Endothelial cell of umbilical vein (primary cell): ENCODE measurements at regions not wholly inside any gene's neighbourhood (a gene's known extent, or its start where the extent isn't known, plus 50 kb on each side); places are given as distances from the start of the nearest gene placed in this dataset.

Experiments used
- BruUV-seq: library from RNA; stranded (reverse); fragments of 400-500 nt; replicated peaks from 2 replicates; lab custom pipeline; 2021; lab: Mats Ljungman, UMichigan
- CTCF ChIA-PET: fragments of 300-600, 350-600 bp; sonication (Branson Sonifier 250); formaldehyde crosslinking; loops from one replicate; lab custom pipeline; 2021; ENCODE audit warnings: antibody characterized with exemption, inconsistent platforms; lab: Charles Lee
- POLR2A ChIA-PET: fragments of 300-600, 350-600 bp; sonication (Branson Sonifier 250); formaldehyde crosslinking; loops from one replicate; lab custom pipeline; 2021; ENCODE audit warnings: antibody characterized with exemption, inconsistent platforms; lab: Charles Lee
- DNase-seq: peaks from one replicate; pipeline ENCODE4 v3.0.0-alpha.2; 2011; ENCODE audit warnings: low read depth, low spot score
- FAIRE-seq: peaks from 2 replicates; lab custom pipeline; 2011; peaks lifted over from hg19 to GRCh38; lab: Jason Lieb, UNC
- H2AFZ ChIP-seq: 2 replicates; pipeline ENCODE4 v1.6.0; 2012; ENCODE audit warnings: low read depth, low read length, control low read depth, inconsistent platforms
- H3K27ac ChIP-seq: 2 replicates; pipeline ENCODE4 v1.5.1; 2011; ENCODE audit warnings: low read depth, mild to moderate bottlenecking, control low read depth, low read length, moderate library complexity; ENCODE audit not compliant: insufficient read depth
- H3K27me3 ChIP-seq, 2 experiments: 2 replicates each; pipeline versions ENCODE4 v1.6.0 to v1.6.1; 2011; ENCODE audit warnings: low read length in 2 of 2, mixed read lengths in 1 of 2; ENCODE audit not compliant: control insufficient read depth in 2 of 2, insufficient read depth in 2 of 2
- H3K36me3 ChIP-seq, 2 experiments: 2 replicates in 1 of 2; 3 replicates in 1 of 2; pipeline ENCODE4 v1.5.1; 2011; ENCODE audit warnings: low read length in 2 of 2, mild to moderate bottlenecking in 1 of 2, moderate library complexity in 1 of 2; ENCODE audit not compliant: control insufficient read depth in 2 of 2, insufficient read depth in 2 of 2; ENCODE audit errors: extremely low read depth in 1 of 2
- H3K4me1 ChIP-seq: 3 replicates; pipeline ENCODE4 v1.5.1; 2011; ENCODE audit warnings: mild to moderate bottlenecking, low read length; ENCODE audit not compliant: control insufficient read depth, insufficient read depth; ENCODE audit errors: extremely low read depth
- H3K4me2 ChIP-seq: 2 replicates; pipeline ENCODE4 v1.6.1; 2011; ENCODE audit warnings: low read length, control low read depth, mixed read lengths; ENCODE audit not compliant: insufficient read depth
- H3K4me3 ChIP-seq, 3 experiments: fragments of 200-600 bp in 1 of 3; sonication (generic), shearing (Covaris generic) in 1 of 3; replicated peaks in 1 of 3; 2 replicates each; pipeline ENCODE4 v1.5.1; 2011 to 2016; ENCODE audit warnings: control low read depth in 3 of 3, low read length in 3 of 3, mild to moderate bottlenecking in 2 of 3, inconsistent platforms in 1 of 3, low read depth in 1 of 3, moderate library complexity in 1 of 3; ENCODE audit not compliant: insufficient read depth in 1 of 3
- H3K79me2 ChIP-seq: 2 replicates; pipeline ENCODE4 v1.6.0; 2012; ENCODE audit warnings: low read length, inconsistent platforms; ENCODE audit not compliant: control insufficient read depth, insufficient read depth
- H3K9ac ChIP-seq: replicated peaks from 2 replicates; pipeline ENCODE3; 2011; ENCODE audit warnings: low read length, control low read depth; ENCODE audit not compliant: insufficient read depth; ENCODE audit errors: extremely low read depth
- H3K9me1 ChIP-seq: replicated peaks from 3 replicates; pipeline ENCODE4 v1.6.0; 2011; ENCODE audit warnings: mild to moderate bottlenecking, low read length; ENCODE audit not compliant: control insufficient read depth, insufficient read depth; ENCODE audit errors: extremely low read depth
- H3K9me3 ChIP-seq: replicated peaks from 2 replicates; pipeline ENCODE4 v1.5.1; 2012; ENCODE audit warnings: low read length, inconsistent platforms; ENCODE audit not compliant: control insufficient read depth, insufficient read depth
- H4K20me1 ChIP-seq: replicated peaks from 2 replicates; pipeline ENCODE3; 2011; ENCODE audit warnings: mild to moderate bottlenecking, low read length; ENCODE audit not compliant: control insufficient read depth, insufficient read depth; ENCODE audit errors: extremely low read depth
- EZH2 ChIP-seq: IDR thresholded peaks from 2 replicates; pipeline ENCODE4 v1.6.1; 2012; ENCODE audit warnings: borderline replicate concordance, low read depth, mild to moderate bottlenecking, moderate library complexity, low read length, inconsistent platforms; ENCODE audit not compliant: severe bottlenecking
- FOS ChIP-seq: IDR thresholded peaks from 2 replicates; pipeline ENCODE4 v1.6.1; 2011; ENCODE audit warnings: mild to moderate bottlenecking, low read length, moderate library complexity, borderline replicate concordance; ENCODE audit not compliant: insufficient read depth
- GATA2 ChIP-seq: IDR thresholded peaks from 2 replicates; pipeline ENCODE4 v1.7.0; 2011; ENCODE audit warnings: low read depth, mild to moderate bottlenecking, moderate library complexity, mixed read lengths, low read length; ENCODE audit not compliant: insufficient read length, insufficient read depth
- JUN ChIP-seq: IDR thresholded peaks from 2 replicates; pipeline ENCODE4 v1.6.1; 2011; ENCODE audit warnings: borderline replicate concordance, low read depth; ENCODE audit not compliant: insufficient read length, insufficient read depth
- MYC ChIP-seq: IDR thresholded peaks from one replicate; pipeline ENCODE4 v1.6.1; 2011; ENCODE audit warnings: mild to moderate bottlenecking, low read depth, low read length
- POLR2A ChIP-seq: IDR thresholded peaks from 2 replicates; pipeline ENCODE4 v1.6.1; 2012; ENCODE audit warnings: low read depth, mild to moderate bottlenecking, control low read depth, low read length
- POLR2AphosphoS5 ChIP-seq: IDR thresholded peaks from 2 replicates; pipeline ENCODE4 v1.6.1; 2012; ENCODE audit warnings: low read depth, mild to moderate bottlenecking, control low read depth, low read length, moderate library complexity; ENCODE audit not compliant: insufficient read depth
- dilution Hi-C: fragments of 300-500 bp; cut with MboI; formaldehyde crosslinking; loops from one replicate; pipeline ENCODE4 v1.15.0; 2019; ENCODE audit warnings: low sequenced_read_pairs; ENCODE audit not compliant: extremely low pct_ligation_motif_present
- intact Hi-C: fragments of 100-400 bp; cut with micrococcal nuclease; formaldehyde crosslinking; loops from one replicate; pipeline ENCODE4 v1.10.0; 2022
- TF ChIP-seq, protein P1 (sequence below), 2 donors: IDR thresholded peaks; 1 replicate in 1 of 2; 2 replicates in 1 of 2; pipeline ENCODE4 v1.5.1; 2011; ENCODE audit warnings: low read length in 2 of 2, mild to moderate bottlenecking in 2 of 2, moderate library complexity in 2 of 2, control low read depth in 1 of 2, inconsistent platforms in 1 of 2, low read depth in 1 of 2; ENCODE audit not compliant: insufficient read depth in 1 of 2; ENCODE audit errors: extremely low read depth in 1 of 2
- TF ChIP-seq, protein P2 (sequence below): IDR thresholded peaks from 2 replicates; pipeline ENCODE4 v1.6.1; 2011; ENCODE audit not compliant: insufficient read depth, insufficient read length

DNA sequence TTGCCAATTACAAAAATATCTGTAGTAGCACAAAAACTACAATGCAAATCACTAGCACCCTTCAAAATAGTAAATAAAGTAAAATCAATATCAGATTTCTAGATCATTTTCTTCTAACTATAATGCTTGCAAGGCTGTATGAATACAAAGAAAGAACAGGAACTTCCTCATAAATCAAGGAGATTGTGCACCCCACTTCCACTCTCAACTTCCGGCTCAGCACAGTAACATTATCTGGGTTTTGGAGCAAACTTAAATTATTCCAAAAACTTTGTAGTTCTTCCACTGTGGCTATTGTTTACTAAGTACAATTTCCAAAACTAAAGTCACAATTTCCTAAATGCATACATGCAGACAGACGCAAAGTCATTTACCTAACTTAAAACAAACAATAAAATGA, 778.3 kb upstream of the SLC10A2 start:
- no peak for FAIRE-seq
- POLR2A ChIA-PET = no interaction called here

More for the DNA sequence above, 778.3 kb upstream of the SLC10A2 start:
- Histone ChIP-seq H3K4me1 (no peaks in the 10 kb centered on the region), H3K36me3 (no peaks in the 10 kb centered on the region), H3K4me3 (no peak overlapping the region), H3K9ac (no peak overlapping the region), H3K27ac (no peak overlapping the region), H3K4me2 (no peak overlapping the region), H4K20me1 (no peaks in the 10 kb centered on the region), H3K9me3 (no peaks in the 10 kb centered on the region), H3K27me3 (no peaks in the 10 kb centered on the region), H2AFZ (no peak overlapping the region), H3K79me2 (no peaks in the 10 kb centered on the region), H3K9me1 (no peaks in the 10 kb centered on the region)
- no peak for DNase-seq
- intact Hi-C loops (no loop called here), dilution Hi-C loops (no loop called here)
- no TSS peak for BruUV-seq
- TF ChIP-seq EZH2 (no peak), FOS (no peak), POLR2AphosphoS5 (no peak), JUN (no peak), GATA2 (no peak), MYC (no peak), POLR2A (no peak)
- TF ChIP-seq, protein P1, sequence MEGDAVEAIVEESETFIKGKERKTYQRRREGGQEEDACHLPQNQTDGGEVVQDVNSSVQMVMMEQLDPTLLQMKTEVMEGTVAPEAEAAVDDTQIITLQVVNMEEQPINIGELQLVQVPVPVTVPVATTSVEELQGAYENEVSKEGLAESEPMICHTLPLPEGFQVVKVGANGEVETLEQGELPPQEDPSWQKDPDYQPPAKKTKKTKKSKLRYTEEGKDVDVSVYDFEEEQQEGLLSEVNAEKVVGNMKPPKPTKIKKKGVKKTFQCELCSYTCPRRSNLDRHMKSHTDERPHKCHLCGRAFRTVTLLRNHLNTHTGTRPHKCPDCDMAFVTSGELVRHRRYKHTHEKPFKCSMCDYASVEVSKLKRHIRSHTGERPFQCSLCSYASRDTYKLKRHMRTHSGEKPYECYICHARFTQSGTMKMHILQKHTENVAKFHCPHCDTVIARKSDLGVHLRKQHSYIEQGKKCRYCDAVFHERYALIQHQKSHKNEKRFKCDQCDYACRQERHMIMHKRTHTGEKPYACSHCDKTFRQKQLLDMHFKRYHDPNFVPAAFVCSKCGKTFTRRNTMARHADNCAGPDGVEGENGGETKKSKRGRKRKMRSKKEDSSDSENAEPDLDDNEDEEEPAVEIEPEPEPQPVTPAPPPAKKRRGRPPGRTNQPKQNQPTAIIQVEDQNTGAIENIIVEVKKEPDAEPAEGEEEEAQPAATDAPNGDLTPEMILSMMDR (IDR thresholded peaks at IDR 0.05; ENCODE audit: extremely low read depth in 1 of 2, insufficient read depth in 1 of 2, low read depth in 1 of 2, low read length in 2 of 2) = no peak
- TF ChIP-seq, protein P2, sequence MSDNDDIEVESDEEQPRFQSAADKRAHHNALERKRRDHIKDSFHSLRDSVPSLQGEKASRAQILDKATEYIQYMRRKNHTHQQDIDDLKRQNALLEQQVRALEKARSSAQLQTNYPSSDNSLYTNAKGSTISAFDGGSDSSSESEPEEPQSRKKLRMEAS = no peak
- CTCF ChIA-PET = interaction anchor here (1.0 kb wide), 1 partner anchor 65 kb away, joined by 3 read pairs; no protein-coding TSS in a partner anchor
